Adrenal gland (tissue), 9 donors: ENCODE measurements at regions not wholly inside any gene's neighbourhood (a gene's known extent, or its start where the extent isn't known, plus 50 kb on each side); places are given as distances from the start of the nearest gene placed in this dataset.

Experiments used
- DNase-seq, 7 donors: peaks; one replicate each; pipeline ENCODE4 v3.0.0-alpha.2; 2019 to 2020
- H3K27ac ChIP-seq, 5 donors: fragments of 200-600 bp; sonication (generic) in 4 of 5; 1 replicate in 3 of 5; 2 replicates in 2 of 5; pipeline versions ENCODE4 v1.5.1 to v1.8.0; 2016 to 2020; ENCODE audit warnings: mild to moderate bottlenecking in 1 of 5
- H3K27me3 ChIP-seq: fragments of 200-600 bp; 2 replicates; pipeline ENCODE4 v1.8.0; 2021
- H3K36me3 ChIP-seq, 2 donors: fragments of 200-600 bp; replicated peaks in 1 of 2; 1 replicate in 1 of 2; 2 replicates in 1 of 2; pipeline versions ENCODE4 v1.5.1 to v1.8.0; 2018 to 2022
- H3K4me1 ChIP-seq, 2 donors: fragments of 200-600 bp; replicated peaks in 1 of 2; 1 replicate in 1 of 2; 2 replicates in 1 of 2; pipeline versions ENCODE4 v1.5.1 to v1.8.0; 2018 to 2021
- H3K4me3 ChIP-seq, 4 donors: fragments of 200-600 bp; sonication (generic) in 3 of 4; one replicate each; pipeline ENCODE4 v1.5.1; 2016 to 2018
- H3K9me3 ChIP-seq, 3 donors: fragments of 200-600 bp; sonication (generic) in 1 of 3; replicated peaks in 1 of 3; 1 replicate in 2 of 3; 2 replicates in 1 of 3; pipeline versions ENCODE4 v1.5.1 to v1.8.0; 2016 to 2021
- CTCF ChIP-seq, 6 experiments: fragments of 450-650 bp in 4 of 6; fragments of 200-600 bp in 2 of 6; sonication (generic) in 1 of 6; IDR thresholded peaks; 1 replicate in 5 of 6; 2 replicates in 1 of 6; pipeline versions ENCODE4 v1.5.1 to v1.8.0; 2016 to 2021; ENCODE audit warnings: antibody characterized with exemption in 6 of 6, mild to moderate bottlenecking in 2 of 6, moderate library complexity in 1 of 6
- POLR2A ChIP-seq, 2 donors: fragments of 450-650 bp; IDR thresholded peaks; one replicate each; pipeline ENCODE4 v1.6.1; 2017; ENCODE audit warnings: antibody characterized with exemption in 2 of 2, mild to moderate bottlenecking in 2 of 2, moderate library complexity in 1 of 2
- WGBS, 4 donors: extraction: QIAGEN DNeasy Blood & Tissue Kit in 2 of 4; methylation state at CpG; one replicate each; pipeline versions ENCODE4 v1.1.5 to v1.1.7; 2013 to 2017; 5-methylcytosine and 5-hydroxymethylcytosine counted together
- intact Hi-C, 2 donors: fragments of 100-400 bp; cut with DNase I; formaldehyde crosslinking; loops; one replicate each; pipeline versions ENCODE4 v1.14.1 to v1.15.0; 2022 to 2023
- donor health status: healthy with polysubstance abuse.
- donor health status: Bipolar disorder and iron deficiency.
- donor health status: DM: yes; HTN: yes; CAD: no.
- donor health status: DM: no; HTN: no; CAD: no.
- donor health status: DM: no; HTN: no; CAD: no.

GRCh38 chr1:75053207-75053606 is 81.0 kb upstream of the LHX8 start:
- H3K4me3 ChIP-seq: no peak overlapping the region
- 48 to 83% (median 51%) methylated on average over 1 to 2 of the region's 2 CpGs for WGBS, 4 donors
- no peaks in the 10 kb centered on the region for H3K27me3 ChIP-seq
- no peak for DNase-seq
- no peaks in the 10 kb centered on the region for H3K36me3 ChIP-seq
- no peak for TF ChIP-seq POLR2A (IDR thresholded peaks at IDR 0.05)
- TF ChIP-seq CTCF (IDR thresholded peaks at IDR 0.05): no peak
- intact Hi-C loops: no loop called here
- H3K9me3 ChIP-seq: no peaks in the 10 kb centered on the region
- no peaks in the 10 kb centered on the region for H3K4me1 ChIP-seq
- no peak overlapping the region for H3K27ac ChIP-seq

- no peak for DNase-seq
- intact Hi-C loops: no loop called here
- Histone ChIP-seq H3K4me3 (no peak overlapping the region), H3K27ac (no peak overlapping the region), H3K9me3 (no peaks in the 10 kb centered on the region), H3K36me3 (no peaks in the 10 kb centered on the region), H3K27me3 (no peaks in the 10 kb centered on the region), H3K4me1 (no peaks in the 10 kb centered on the region)
- no peak for TF ChIP-seq POLR2A (IDR thresholded peaks at IDR 0.05)
- no peak for TF ChIP-seq CTCF (IDR thresholded peaks at IDR 0.05)
Measured at GRCh38 chr1:75058424-75058823, 75.8 kb upstream of the LHX8 start.

GRCh38 chr1:75062111-75062510 is 72.1 kb upstream of the LHX8 start:
- Histone ChIP-seq H3K9me3 (no peaks in the 10 kb centered on the region), H3K27ac (no peak overlapping the region), H3K27me3 (no peaks in the 10 kb centered on the region), H3K36me3 (no peaks in the 10 kb centered on the region), H3K4me3 (no peak overlapping the region), H3K4me1 (no peaks in the 10 kb centered on the region)
- DNase-seq: no peak
- intact Hi-C loops: no loop called here
- 72 to 84% (median 76%) methylated on average over 1 of the region's 1 CpG for WGBS, 4 donors
- no peak for TF ChIP-seq POLR2A (IDR thresholded peaks at IDR 0.05)
- TF ChIP-seq CTCF (IDR thresholded peaks at IDR 0.05): no peak

GRCh38 chr1:75067975-75068374 is 66.2 kb upstream of the LHX8 start:
- Histone ChIP-seq H3K27ac (no peak overlapping the region), H3K36me3 (no peaks in the 10 kb centered on the region), H3K4me3 (no peak overlapping the region), H3K9me3 (no peaks in the 10 kb centered on the region), H3K4me1 (no peaks in the 10 kb centered on the region), H3K27me3 (no peaks in the 10 kb centered on the region)
- DNase-seq: no peak
- TF ChIP-seq CTCF (IDR thresholded peaks at IDR 0.05): no peak
- 33 to 75% (median 62%) methylated on average over 1 of the region's 1 CpG; no CpG with 5 or more reads in 1 of the 4 donors for WGBS, 4 donors
- intact Hi-C loops: no loop called here
